Peyer's patch (tissue), 4 donors: ENCODE measurements at regions not wholly inside any gene's neighbourhood (a gene's known extent, or its start where the extent isn't known, plus 50 kb on each side); places are given as distances from the start of the nearest gene placed in this dataset.

Experiments used
- CTCF ChIP-seq, 6 experiments: fragments of 450-650 bp in 4 of 6; fragments of 200-600 bp in 2 of 6; sonication (generic) in 1 of 6; IDR thresholded peaks; one replicate each; pipeline ENCODE4 v1.5.1; 2017 to 2019; ENCODE audit warnings: antibody characterized with exemption in 6 of 6, mild to moderate bottlenecking in 3 of 6, moderate library complexity in 1 of 6
- POLR2A ChIP-seq, 2 donors: fragments of 450-650 bp; IDR thresholded peaks; one replicate each; pipeline ENCODE4 v1.5.1; 2017; ENCODE audit warnings: antibody characterized with exemption in 2 of 2, mild to moderate bottlenecking in 2 of 2, moderate library complexity in 2 of 2

GRCh38 chr2:8388781-8389180 is 293.1 kb upstream of the ID2 start:
- TF ChIP-seq CTCF (IDR thresholded peaks at IDR 0.05) (no peak), POLR2A (IDR thresholded peaks at IDR 0.05) (no peak)
